Activated CD8-positive, alpha-beta memory T cell treated with anti-CD3 and anti-CD28 coated beads, Interleukin-2, amount 50 U/mL, for 4 hours (primary cell): ENCODE measurements at regions not wholly inside any gene's neighbourhood (a gene's known extent, or its start where the extent isn't known, plus 50 kb on each side); places are given as distances from the start of the nearest gene placed in this dataset.
"Not testable (repeated sequence)": the region's sequence is repeated elsewhere in the genome, so short reads cannot be mapped to it uniquely, and the experiment has no call there.

Source experiments
- DNase-seq: peaks from one replicate; pipeline ENCODE4 v3.0.0-alpha.2; 2020

DNA sequence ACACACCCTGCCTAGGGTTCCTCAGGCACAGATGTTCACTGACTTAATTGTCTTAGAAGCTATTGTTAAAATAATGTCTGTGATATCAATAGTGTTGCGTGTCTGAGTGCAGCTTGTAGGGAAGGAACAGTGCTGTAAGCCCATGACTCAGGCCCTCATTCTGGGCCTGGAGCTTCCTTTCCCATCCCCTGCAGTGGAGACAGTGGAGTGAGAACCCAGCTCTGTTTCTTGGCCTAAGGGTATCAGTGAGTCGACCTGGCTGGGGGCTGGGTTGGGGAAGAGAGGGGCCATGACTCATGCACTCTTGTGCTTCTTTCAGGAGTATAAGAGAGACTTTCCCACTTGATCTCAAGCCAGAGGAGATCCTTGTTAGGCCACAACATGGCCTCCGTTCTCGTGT lies 106.8 kb downstream of the HRH4 start:
- DNase-seq: no peak

DNA sequence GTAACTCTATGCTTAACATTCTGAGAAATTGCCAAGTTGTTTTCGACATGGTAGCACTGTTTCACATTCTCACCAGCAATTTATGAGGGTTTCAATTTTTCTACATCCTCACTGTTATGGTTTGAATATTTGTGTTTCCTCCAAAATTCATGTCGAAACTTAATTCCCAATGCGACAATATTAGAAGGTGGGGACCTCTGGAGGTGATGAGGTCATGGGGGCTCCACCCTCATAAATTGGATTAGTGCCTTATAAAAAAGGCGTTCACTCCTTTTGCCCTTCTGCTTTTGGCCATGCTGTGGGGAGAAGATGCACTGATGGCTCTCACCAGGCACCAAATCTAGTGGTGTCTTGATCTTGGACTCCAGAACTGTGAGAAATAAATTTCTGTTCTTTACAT lies 110.3 kb downstream of the HRH4 start:
- no peak for DNase-seq

DNA sequence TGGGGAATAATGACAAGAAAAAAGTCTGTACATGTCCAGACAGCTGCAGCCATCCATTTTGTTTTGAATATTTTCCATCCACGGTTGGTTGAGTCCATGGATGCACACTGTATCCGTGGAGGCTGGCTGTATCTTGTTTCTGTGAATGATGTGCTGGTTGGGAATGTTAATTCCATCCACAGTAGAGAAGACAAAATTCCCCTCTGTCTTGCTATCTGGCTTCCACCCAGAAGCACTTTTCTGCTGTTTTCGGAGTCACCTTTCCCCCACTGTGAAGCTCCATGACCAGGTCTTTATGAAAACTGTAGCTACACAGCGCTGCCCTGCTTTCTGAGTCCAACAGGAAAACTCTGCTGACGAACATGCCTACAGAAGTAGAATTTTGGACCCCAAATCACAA lies 122.3 kb downstream of the HRH4 start:
- no peak for DNase-seq

DNA sequence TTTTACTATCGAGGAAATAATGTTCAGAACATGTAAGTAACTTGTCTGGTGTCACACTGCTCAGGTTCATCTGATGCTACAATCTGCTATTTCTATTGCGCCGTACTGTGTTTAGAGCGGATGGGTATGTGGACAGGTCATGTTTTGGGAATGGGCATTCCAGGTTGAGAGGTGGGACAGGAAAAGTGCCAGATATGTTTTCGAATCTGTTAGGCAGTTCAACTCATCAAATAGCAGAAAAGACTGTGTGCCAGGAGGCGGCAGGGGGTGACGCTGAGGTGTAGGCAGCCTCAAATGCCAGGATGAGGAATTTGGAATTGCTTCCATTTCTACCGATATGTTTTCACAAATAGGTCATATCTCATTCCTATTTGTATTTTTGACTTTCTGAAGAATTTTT lies 123.8 kb downstream of the HRH4 start:
- no peak for DNase-seq

DNA sequence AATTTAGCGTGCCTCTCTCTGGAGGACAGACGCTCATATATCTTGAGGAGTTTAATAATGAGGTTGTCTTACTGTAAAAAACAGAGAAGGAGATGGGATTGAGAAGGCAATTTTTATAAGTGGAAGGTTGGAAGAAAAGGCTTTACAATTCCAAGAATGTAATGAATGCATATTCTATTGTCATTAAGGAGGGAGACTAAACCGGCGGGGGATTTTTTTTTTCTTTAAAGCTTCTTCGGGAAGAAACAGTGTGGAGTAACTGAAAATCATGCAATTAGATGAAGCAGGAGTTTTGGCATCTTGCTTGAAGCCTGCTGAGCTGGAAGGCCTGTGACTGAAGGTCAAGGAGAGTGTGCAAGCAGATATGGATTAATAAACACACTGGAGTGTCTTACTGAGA lies 124.4 kb downstream of the HRH4 start:
- DNase-seq: no peak

DNA sequence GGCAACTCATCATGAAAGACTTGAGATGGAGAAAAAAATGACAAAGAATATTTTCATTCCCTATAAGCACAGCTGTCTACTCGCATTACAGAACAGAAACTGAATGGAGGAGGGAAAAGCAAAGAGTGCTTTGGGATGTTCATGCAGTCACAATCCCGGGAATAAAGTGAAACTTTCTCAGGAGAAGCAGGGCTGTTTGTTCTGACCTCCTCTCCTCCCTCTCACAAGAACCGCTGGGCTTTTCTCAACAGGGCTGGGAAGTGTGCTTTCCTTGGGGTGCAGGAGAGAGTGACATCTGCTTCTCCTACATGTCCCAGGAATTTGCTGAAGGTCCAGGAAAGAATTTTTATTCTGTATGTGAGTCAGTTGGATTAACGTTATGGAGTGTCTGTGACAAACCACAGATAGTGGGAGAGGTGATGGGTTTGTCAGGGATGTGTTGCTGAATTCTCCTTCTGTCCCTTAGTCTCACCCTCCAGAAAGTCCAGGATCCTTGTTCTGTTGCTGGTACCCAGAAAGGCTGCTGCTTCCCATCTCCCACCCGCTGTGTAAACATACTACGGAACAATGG lies 125.6 kb downstream of the HRH4 start:
- DNase-seq: no peak

DNA sequence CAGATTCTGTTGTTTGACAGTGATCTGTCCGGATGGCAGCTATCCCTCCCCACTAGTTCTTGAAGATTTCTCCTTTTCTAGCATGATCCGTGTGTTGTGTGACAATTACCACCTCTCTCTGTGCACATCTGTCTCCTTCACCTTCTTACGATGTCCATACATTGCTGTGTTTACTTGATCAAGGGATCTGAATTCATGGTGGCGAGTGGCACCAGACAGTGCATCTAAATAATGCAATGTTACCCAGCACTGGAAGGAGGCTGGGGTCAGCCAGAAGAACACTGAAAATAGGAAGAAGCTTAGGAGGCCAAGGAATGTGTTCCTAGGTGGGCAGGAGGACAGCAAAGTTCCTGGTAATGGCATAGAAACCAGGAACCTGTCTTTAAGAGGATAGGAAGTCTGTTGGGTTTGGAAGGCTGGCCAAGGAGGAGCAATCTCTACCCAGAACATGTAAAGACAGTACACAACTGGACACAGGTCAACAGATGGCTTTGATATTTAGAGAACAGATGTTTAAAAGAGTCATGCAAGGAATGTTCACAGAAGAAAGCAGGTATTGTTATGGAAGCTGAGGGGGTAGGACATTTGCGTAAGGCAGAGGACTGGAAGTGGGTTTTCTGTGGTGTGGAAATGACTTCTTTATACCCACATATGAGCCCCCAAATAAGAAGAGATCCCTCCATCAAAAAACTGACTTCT lies 126.4 kb downstream of the HRH4 start:
- no peak for DNase-seq

DNA sequence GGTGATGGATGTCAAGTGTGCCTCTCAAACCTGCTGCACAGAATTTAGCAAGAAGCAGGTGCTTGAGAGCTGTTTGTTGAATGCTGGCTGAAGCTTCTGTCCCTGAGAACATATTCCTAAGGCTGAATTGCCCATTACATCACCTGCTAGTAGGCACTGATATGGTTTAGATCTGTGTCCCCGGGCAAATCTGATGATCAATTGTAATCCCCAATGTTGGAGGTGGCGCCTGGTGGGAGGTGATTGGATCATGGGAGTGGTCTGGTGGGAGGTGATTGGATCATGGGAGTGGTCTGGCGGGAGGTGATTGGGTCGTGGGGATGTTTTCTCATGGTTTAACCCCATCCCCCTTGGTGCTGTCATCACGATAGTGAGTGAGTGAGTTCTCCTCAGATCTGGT lies 128.0 kb downstream of the HRH4 start:
- DNase-seq: no peak

DNA sequence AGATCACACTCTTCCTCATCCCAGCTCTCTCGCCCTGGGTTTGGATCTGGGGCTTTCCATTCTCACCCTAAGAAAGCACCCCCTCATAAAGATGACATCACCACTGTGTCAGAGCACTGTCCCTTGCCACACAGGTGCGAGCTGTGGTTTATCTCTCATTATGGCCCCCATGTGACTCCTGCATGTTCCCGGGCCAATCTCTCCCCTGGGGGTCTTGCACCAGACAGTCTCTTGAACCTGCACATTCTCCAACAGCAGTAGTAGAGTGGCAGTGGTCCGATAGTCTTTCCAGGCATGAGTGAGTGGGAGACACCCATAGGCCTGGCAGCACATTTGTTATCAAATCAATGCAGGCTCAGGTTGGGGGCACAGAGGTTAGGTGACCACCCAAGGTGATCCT lies 130.5 kb downstream of the HRH4 start:
- no peak for DNase-seq

DNA sequence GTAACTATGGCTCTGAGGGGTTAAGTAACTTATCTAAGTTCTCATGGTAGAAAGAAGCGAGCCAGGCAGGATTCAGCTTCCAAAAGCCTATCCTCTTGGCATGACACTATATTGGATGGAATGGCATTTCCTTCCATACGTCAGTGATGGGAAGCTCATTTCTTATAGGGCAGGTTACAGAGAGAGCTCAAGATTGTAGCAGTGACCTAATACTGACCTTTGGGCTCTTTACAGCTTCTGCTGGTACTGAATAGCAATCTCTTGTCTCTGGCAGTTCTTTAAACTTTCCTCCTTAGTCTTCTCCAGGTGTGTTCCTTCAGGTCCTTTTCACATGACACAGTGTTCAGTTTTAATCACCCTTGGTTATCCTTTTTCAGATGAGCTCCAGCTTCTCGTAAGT lies 133.0 kb downstream of the HRH4 start:
- no peak for DNase-seq

DNA sequence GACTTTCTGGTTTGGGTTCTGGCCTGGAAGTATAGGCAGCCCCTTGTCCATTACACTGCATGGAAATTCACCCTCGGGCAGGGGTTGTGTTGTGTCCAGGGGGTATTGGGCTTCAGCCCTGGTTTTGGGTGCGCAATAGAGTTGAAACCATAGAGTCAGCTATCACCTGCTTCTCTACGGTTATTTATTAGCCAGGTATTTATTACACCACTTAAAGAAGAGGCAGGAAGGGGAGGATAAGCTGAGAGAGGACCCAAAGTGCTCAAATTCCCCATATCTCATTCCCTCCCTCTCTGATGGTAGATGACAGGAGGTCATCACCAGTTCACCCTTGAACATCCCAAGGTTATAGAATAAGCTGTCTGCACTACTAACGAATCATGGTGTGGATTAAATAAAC lies 133.4 kb downstream of the HRH4 start:
- DNase-seq: no peak

DNA sequence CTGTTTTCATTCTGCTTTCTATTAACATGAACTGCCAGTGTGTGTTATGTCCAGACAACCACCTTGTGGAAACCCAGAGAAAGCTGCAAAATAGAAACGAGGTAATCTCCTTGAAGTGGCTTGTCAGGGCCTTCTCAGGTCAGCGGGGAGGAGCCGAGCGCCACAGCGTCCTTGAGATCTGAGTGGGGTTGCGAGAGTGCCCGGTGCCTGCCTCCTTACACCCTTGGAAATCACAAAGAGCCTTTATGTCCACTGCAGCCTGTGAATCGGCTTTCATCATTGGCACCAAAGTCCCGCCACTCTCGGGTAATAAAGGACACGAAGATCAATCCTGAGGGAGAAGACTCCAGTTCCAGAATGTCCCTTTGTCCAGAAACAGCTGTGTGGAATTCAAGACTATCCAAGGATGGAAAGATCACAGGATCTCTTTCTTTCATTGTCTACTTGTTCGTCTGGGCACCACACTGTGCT lies 135.2 kb downstream of the HRH4 start:
- no peak for DNase-seq

DNA sequence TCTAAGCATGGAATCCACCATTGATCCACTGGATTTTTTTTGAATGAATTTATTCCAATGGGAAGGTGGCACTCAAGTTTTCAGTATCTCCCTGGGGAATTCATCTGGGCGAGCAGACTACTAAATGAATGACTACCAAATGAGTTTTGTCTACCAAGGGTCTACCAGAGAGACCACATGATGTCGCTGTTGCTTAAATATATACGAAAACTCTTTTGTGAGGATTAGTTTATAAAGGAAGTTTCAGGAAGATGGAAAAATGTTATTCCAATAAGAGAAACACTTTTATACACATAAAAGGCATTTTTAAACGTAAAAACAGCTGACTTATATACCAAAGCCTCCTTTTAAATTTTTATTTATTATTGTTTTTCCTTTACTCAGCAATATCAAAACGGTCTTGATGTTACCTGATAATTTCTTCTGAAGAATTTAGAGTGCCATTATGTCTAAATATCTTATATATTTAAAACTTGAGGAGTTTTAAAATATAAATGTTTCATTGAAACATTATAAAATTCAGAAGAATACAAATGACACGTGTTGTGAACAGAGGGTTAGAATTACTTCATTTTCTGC lies 139.7 kb downstream of the HRH4 start:
- no peak for DNase-seq

DNA sequence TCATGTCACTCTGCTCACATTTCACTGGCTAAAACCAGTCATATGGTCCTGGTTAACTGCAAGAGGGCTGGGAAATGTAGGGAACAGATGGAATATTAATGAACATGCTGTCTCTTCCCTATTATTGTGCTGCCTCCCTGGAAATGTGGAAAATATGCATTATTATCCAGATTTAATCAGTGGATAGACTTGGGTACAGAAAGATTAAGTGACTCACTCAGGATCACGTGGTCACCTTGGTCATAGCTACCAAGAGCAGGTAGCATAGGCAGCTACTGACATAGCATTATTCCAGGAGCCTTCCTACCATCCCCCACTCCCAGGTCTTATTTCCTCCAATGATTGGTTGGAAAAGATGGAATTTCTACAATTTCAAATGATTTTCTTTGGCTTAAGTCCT lies 141.1 kb downstream of the HRH4 start:
- DNase-seq: no peak

DNA sequence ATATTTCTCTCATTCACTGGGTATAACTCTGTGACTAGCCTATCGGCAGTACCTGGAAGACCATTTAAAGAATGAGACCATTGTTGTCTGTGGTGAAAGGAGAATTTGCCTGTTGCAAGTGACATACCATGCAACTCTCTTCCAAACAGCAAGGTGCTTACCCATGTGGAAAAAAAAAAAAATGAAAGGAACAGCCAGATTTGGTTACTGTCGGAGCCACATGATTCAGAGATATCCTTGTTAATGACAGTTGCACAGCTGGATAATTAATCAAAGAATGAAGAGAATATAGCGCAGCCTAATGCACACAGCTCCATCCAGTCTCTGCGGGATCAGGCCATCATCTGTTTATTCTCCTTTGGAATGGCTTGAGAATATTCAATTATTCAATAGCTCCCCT lies 141.8 kb downstream of the HRH4 start:
- DNase-seq: no peak

DNA sequence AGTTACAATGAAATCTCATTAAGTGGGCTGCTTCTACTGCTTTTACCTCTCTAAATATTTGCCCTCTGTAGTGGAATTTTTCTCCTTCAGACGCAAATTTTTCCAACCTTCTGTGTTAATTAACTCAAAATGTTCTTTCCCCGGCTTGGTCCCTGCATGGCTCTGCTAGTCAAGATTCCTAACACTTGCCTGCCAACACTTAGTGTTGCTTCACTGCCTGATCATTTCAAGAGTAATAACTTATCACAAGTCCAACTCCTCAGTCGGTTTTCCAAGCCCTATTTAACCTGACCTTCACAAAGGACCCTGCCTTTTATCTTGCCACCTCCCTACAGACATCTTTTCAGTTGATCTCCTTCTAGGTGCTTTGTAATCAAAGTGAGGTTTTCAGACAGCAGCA lies 142.7 kb downstream of the HRH4 start:
- DNase-seq: no peak

DNA sequence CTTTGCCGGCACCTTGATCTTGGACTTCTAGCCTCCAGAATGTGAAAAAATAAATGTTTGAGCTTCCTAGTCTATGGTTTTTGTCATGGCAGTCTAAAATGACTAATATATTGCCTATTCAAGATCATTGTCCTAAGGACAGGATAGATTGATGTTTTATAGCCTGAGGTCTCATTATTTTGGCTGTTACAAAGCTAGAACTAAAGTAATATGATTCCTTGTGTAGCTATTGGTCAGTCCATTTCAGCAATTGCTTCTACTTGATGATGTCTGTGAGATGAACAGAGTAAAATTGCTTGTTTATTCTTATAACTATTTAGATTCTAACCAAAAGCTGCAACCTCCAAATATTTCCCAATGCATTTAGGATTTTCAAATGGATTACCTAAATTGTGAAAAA lies 145.0 kb downstream of the HRH4 start:
- DNase-seq: no peak

DNA sequence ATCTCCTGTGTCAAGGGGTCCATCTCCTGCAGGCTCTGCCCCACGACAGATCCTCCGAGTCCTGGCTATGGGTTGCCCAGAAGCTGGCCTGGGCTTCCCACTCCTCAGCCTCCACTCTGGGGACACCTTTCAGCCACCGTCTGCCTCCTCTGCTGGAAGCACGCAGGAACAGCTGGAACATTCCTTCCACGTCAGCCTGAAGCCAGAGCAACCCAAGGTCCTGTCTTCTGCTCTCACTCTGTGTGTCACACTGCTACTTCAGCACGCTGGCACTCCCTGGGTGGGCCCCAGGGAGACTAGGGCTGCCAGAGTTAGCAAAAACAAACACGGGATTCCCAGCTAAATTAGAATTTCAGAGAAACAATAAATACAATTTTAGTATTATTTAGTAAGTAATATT lies 148.8 kb downstream of the HRH4 start:
- no peak for DNase-seq

DNA sequence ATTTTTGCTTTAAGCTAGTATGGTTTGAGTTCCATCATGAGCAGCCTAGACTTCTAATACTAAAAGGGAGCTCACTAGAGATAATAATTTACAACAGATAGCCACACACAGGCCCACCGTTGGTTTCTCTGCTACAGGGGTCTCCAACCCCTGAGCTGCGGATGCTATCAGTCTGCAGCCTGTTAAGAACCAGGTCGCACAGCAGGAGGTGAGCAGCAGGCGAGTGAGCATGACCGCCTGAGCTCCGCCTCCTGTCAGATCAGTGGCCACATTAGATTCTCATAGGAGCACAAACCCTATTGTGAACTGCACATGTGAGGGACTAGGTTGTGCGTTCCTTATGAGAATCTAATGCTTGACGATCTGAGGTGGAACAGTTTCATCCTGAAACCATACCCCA lies 150.6 kb downstream of the HRH4 start:
- no peak for DNase-seq

DNA sequence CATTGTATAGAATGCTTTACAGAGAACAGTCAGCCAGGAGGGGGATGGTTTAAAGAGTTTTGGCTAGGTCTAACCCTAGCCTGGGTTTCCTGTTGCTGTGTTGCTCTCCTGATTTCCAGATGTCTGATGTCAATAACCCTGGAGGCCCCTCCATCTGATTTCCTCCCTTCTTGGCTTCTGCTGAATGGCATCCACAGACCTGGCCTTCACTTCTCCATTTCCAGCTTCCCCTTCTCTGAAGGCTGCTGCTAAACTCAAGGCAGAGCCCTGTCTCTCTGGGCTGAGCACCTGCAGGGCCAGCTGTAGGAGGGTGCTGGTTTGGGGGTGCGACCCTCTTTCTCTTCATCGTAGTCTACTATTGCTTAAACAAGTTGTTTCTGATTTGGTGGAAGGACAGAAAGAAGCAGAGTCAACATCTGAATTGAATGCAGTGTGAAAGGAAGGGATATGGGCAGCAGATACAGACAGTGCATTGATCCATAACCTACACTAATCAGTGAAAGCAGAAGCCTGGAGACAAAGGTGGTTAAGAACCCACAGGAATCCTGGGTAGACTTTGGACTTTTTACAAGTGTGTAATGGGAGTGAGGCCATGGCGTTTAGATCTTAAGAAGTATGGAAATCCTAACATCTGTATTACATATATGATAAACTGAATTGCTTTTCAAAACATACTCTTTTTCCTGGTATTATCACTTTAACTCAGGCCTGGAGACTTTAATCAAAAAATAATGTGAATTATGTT lies 153.6 kb downstream of the HRH4 start:
- DNase-seq: no peak

DNA sequence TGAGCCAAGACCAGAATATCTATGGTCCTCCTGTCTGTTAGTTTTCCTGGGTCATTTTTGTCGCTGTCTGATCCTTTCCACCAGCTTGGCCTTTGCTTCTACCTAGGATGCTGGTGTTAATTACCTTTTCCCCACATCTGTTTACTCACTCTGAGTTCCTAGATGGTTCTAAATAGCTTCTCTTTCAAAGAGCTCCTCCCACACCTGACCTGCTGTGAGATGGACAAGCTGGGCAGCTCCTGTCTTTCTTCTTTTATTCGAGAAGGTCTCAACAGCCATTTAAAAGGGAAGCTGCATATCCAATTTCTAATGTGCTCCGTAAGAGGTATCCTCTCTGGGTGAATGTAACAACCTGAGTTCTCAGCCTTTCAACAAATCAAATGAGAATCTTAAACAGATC lies 156.2 kb downstream of the HRH4 start:
- DNase-seq: no peak

DNA sequence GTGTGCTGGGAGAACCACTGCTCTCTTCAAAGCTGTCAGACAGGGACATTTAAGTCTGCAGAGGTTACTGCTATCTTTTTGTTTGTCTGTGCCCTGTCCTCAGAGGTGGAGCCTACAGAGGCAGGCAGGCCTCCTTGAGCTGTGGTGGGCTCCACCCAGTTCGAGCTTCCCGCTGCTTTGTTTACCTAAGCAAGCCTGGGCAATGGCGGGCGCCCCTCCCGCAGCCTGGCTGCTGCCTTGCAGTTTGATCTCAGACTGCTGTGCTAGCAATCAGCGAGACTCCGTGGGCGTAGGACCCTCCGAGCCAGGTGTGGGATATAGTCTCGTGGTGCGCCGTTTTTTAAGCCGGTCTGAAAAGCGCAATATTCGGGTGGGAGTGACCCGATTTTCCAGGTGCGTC lies 164.0 kb downstream of the HRH4 start:
- not testable (repeated sequence) for DNase-seq

DNA sequence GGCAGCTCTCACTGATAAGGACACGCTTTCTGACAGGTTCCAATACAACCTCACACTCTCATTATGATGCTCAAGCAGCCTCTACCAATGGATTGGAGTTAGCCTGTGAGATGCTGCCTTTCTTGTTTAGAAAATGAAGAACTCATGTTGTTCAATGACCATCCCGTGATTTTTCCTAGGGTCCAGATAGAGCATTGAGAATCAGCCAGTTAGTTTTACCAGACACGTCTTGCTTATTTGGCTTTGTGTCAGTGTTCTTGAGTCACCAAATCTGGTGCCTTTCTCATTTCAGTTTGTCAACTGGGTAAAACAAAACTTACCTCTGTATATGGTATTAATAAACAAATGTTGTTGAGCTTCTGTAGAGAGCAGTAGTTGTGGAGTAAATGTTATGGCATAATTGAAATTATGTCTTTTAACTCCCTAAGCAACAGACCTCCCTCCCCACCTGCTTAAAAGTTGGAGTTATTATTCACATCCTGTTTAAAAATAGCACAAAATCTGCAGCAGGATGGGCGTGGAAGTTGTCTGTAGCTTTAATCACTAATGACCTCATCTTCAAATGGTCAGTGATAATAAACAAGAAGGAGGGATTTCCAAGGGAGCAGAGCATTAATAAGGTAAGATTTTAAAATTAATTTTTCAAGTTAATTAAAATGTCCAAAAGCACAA lies 167.3 kb downstream of the HRH4 start:
- DNase-seq: no peak

DNA sequence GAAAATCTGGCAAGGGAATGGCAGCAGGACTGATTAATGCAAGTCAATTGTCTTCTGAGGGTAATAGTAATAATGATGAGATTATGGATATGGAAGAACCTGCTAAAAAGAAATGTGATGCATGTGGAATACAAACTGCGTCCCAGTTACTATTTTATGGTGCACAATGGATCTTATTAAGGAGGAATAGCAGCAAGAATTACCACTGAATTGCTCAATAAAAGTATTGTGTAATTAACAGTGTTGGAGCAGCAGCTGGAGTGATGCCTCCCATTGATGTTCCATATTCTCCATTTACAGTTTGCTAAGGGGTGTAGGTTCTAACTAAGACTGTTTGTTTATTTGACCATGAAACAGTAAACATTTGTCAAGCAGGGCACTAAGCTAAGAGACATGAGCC lies 167.9 kb downstream of the HRH4 start:
- DNase-seq: no peak
